Myocyte (in vitro differentiated cells): ENCODE measurements at regions not wholly inside any gene's neighbourhood (a gene's known extent, or its start where the extent isn't known, plus 50 kb on each side); places are given as distances from the start of the nearest gene placed in this dataset.
"Not testable (repeated sequence)": the region's sequence is repeated elsewhere in the genome, so short reads cannot be mapped to it uniquely, and the experiment has no call there.

Experiments
- DNase-seq: peaks from one replicate; pipeline ENCODE4 v3.0.0-alpha.2; 2012; ENCODE audit warnings: low read depth

DNA sequence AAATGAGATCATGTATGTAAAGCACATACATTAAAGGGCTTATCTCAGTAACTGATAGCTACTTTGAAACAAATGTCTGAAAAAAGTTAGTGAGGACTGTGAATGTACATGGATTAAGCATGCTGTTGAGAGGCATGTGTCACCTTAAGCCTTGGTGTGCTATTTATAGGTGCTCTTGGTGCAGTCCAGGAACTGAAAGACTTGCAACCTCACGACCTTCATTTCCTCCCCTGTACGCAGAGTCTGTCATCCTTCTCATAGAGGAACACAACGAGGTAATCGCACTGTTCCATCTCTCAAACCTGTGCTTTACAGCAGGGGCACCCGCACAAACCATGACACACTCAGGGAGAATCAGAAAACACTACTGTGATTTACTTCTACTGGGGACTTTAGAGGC lies 65.6 kb downstream of the UFM1 start:
- DNase-seq, result peak; percentile 17

- DNase-seq, result no peak
Measured at GRCh38 chr13:38417241-38417640, 67.6 kb downstream of the UFM1 start.

- DNase-seq, result no peak
Measured at GRCh38 chr13:38417727-38418126, 68.1 kb downstream of the UFM1 start.

- no peak for DNase-seq
Measured at GRCh38 chr13:38418286-38418685, 68.6 kb downstream of the UFM1 start.

DNA sequence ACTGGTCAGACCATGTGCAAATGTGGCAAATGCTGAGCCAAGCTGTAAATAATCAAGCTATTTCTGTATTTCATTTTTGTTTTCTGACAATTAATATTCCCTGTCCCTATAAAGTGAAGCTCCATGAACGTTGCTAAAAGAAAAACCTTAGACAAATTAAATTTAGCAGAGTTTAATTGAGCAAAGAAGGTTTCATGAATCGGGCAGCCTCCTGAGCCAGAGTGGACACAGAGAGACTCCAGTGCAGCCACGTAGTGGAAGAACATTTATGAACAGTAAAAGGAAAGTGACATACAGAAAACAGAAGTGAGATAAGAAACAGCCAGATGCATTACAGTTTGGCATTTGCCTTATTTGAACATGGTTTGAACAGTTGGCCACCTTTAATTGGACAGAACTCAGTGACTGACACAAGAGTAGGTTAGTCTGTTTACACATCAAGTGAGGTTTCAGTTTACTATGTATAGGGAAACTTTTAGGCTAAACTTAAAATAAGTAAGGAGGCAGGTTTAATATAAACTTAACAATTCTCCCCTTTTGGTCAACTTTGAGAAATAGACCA lies 69.7 kb downstream of the UFM1 start:
- DNase-seq, result no peak

GRCh38 chr13:38421590-38422560 lies 72.2 kb downstream of the UFM1 start:
- DNase-seq, result no peak

GRCh38 chr13:38429916-38430315 lies 80.3 kb downstream of the UFM1 start:
- no peak for DNase-seq

GRCh38 chr13:38430796-38431195 lies 81.1 kb downstream of the UFM1 start:
- no peak for DNase-seq

GRCh38 chr13:38440666-38441065 lies 91.0 kb downstream of the UFM1 start:
- DNase-seq, result no peak

DNA sequence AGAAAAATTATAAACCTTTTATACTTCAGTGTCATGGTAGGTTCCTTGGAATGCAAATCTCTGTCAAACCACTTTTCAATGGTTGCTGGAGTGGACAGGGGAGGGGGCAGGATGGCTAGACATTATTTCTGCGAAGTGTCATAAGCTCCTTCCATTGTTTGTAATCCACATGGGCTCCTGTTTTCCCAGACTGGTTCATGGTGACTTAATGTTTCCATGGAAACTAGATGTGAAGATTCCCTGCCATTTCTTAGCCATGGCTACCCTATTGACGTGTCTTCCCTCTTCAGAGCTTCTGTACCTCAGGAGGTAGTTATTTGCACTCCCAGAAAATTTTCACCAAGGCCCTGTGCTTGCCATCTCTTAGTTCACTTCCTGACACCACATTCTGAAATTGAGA lies 95.3 kb downstream of the UFM1 start:
- DNase-seq, result no peak

GRCh38 chr13:38452656-38453055 lies 103.0 kb downstream of the UFM1 start:
- DNase-seq, result no peak

- DNase-seq, result no peak
Measured at GRCh38 chr13:38462605-38463004, 113.0 kb downstream of the UFM1 start.

- DNase-seq, result no peak
Measured at GRCh38 chr13:38463048-38463447, 113.4 kb downstream of the UFM1 start.

- DNase-seq, result not testable (repeated sequence)
Measured at GRCh38 chr13:38472411-38472810, 122.8 kb downstream of the UFM1 start.

DNA sequence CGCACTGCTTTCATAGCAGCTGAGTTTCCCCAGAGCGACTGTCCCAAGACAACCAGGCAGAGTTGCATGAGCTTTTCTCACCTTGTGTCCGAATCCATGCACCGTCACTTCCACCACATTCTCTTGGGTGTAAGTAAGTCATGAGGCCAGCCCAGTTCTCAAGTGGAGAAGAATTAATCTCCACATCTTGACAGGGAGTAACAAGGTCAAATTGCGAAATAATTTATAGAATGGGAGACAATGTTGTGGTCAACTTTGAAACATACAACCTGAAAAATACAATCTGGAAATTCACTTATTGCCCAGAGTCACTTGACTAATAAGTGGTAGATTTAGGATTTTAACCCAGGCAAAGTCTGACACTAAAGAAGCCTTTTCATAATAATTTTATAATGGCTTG lies 123.7 kb downstream of the UFM1 start:
- DNase-seq, result no peak

- no peak for DNase-seq
Measured at GRCh38 chr13:38477676-38478075, 128.0 kb downstream of the UFM1 start.

DNA sequence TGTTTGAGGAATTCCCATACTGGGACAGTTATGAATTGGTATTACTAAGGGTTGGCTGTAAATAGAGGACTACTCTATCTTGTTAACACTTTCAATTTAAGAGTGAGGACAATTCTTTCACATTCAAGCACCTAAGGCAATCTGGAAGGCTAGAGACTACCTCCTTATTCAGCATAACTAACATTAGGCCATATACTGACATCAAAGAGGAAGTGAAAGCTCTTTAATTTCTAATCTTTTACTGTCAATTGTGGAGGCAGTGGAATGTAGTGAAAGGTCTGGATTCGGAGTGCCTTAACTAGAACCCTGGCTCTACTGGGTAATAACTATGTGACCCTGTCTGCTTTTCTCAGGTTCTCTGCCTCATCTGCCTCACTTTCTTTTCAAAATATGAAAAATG lies 134.0 kb downstream of the UFM1 start:
- no peak for DNase-seq

DNA sequence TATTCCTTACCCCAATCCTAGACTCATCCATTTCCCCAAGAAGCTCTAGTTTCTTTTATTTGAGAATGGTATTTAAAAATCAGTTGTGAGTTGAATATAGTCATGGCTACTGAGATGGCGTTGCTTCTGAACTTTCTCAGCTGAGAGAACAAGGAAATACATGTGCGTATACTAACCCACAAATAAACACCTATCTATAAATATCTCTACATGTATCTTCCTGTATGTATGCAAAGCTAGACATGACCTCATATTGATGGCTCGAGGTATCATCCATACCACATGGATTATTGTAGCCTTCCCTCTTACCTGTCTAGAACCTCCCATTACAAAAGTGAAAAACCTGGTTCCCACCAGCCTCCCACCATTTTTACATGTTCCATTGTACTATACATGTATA lies 141.0 kb downstream of the UFM1 start:
- no peak for DNase-seq

DNA sequence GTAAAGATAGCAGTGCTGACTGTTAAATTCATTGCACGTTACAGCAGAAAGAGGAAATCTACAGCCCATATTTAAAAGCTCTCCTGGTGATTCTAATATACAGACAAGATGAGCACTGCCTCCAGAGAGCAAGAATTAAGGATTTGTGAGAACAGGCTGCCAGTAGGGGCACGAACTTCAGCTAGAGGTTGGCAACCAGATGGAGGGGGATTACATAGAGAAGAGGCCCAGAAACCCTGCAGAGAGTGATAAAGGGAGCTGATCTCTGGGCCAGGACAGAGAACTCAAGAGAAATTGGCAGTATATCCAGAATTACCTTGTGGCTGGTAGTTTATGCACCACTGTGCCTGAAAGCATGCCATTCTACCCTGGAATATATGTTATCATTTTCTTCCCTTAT lies 144.8 kb downstream of the UFM1 start:
- no peak for DNase-seq

- DNase-seq, result no peak
Measured at GRCh38 chr13:38496917-38497316, 147.3 kb downstream of the UFM1 start.

GRCh38 chr13:38498271-38498670 lies 148.6 kb downstream of the UFM1 start:
- no peak for DNase-seq

DNA sequence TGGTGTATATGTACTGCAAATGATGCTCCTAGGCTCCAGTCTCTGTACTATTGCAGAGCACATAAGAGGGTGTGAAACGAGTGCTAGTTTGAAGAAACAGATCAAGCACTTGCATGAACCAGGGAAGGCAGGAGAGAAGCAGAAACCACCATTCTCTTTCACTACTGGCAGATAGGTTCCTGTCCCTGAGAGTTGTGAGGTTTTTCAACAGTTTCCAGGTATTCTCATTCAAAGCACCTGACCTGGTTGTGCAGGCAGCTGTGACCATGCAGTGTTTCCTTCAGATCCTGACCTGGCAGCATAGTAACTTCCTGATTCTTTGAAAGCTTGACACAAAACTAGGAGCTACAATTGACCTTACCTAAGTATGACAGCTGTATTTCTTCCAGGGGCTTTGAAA lies 164.9 kb downstream of the UFM1 start:
- DNase-seq, result no peak

DNA sequence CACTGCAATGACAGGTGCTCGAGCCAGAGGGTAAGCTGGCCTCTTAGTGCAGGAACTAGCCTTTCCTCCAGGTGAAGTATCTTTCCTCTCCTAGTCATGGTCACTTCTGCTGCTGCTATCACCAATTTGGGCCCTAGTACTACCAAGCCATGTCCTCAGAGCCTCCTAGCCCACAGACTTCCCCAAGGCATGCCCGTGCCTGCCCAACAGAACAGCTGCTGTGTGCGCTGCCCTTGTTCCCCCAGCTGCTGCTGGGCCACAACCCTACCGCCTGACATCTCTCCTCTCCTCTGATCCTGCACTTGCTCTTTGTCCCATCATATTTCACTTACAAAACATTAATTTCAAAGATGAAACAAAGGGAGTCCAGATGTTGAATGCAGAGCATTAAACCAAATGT lies 168.5 kb upstream of the FREM2 start:
- DNase-seq, result peak; percentile 88
